A673 (cell line): ENCODE measurements at regions not wholly inside any gene's neighbourhood (a gene's known extent, or its start where the extent isn't known, plus 50 kb on each side); places are given as distances from the start of the nearest gene placed in this dataset.

Experiments used
- CTCF ChIP-seq: fragments of 300-800, 200-600 bp; sonication (generic); conservative IDR thresholded peaks from 2 replicates; pipeline ENCODE4 v1.5.1; 2017; ENCODE audit warnings: low read depth, mild to moderate bottlenecking, antibody characterized with exemption, low read length, moderate library complexity, mixed read lengths
- EZH2 ChIP-seq: fragments of 200-600 bp; sonication (generic); IDR thresholded peaks from 2 replicates; pipeline ENCODE4 v1.6.1; 2017; ENCODE audit warnings: borderline replicate concordance, low read depth, mild to moderate bottlenecking, mixed read lengths, antibody characterized with exemption, low read length; ENCODE audit not compliant: poor library complexity, severe bottlenecking

GRCh38 chrX:10926891-10927290 is 184.2 kb upstream of the HCCS start:
- TF ChIP-seq EZH2 (no peak), CTCF (no peak)
